GM21515 (cell line): ENCODE measurements at regions not wholly inside any gene's neighbourhood (a gene's known extent, or its start where the extent isn't known, plus 50 kb on each side); places are given as distances from the start of the nearest gene placed in this dataset.
A peak's percentile ranks its signal among the peaks of the same experiment; 100 is the strongest.

ENCODE experiments used
- ATAC-seq: cut with Tn5 transposase; IDR thresholded peaks from one replicate; pipeline ENCODE4 v1.9.1; 2021; ENCODE audit not compliant: unreplicated experiment

DNA sequence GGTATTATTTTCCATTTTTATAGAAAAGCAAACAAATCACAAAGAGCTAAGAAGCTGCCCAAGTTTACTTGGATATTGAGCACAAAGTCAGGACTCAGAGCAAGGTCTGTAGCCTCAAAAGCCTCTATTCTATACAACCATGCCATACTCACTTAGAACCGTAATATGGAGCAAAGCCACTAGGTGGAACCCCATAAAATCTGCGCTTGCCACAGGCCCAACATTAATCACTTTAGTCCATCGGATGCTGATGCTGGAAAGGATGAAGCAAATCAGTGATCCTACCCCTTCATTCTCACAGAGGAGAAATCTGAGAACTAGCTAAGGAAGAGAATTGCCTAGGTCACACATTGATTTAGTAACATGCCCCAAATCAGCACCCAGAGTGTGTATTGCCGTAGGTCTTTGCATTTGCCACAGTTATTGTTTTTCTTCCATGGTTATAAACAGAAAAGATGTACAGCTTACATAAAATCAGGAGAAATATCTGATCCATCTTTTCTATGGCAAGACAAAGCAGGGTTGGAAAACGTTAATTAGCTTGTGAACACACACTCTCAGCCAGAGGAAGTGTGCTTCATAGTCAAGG, 56.7 kb upstream of the RAB38 start:
- peak; percentile 97 for ATAC-seq

DNA sequence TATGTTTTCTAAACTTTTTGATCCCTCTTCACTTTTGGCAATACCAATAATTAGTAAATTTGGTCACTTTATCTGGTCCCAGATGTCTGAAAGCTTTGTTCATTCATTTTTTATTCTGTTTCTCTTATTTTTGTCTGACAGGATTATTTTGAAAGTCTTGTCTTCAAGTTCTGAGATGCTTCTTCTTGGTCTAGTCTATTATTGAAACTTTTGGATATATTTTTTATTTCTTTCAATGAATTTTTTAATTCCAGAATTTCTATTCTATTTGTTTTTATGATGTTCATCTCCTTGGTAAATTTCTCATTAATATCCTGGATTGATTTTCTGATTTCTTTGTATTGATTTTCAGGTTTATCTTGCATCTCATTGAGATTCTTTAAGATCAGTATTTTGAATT, 54.1 kb upstream of the RAB38 start:
- no peak for ATAC-seq
